Spleen (tissue), 11 donors: ENCODE measurements at regions not wholly inside any gene's neighbourhood (a gene's known extent, or its start where the extent isn't known, plus 50 kb on each side); places are given as distances from the start of the nearest gene placed in this dataset.
"Not testable (repeated sequence)": the region's sequence is repeated elsewhere in the genome, so short reads cannot be mapped to it uniquely, and the experiment has no call there.

Experiments used
- DNase-seq: peaks from one replicate; pipeline ENCODE4 v3.0.0-alpha.2; 2020
- H3K27ac ChIP-seq, 8 donors: fragments of 200-600 bp; sonication (generic) in 7 of 8; 1 replicate in 4 of 8; 2 replicates in 4 of 8; pipeline versions ENCODE4 v1.5.0 to v1.8.0; 2016 to 2021; ENCODE audit warnings: inconsistent platforms in 4 of 8, mild to moderate bottlenecking in 4 of 8, moderate library complexity in 1 of 8
- H3K27me3 ChIP-seq, 7 donors: fragments of 200-600 bp; sonication (generic) in 6 of 7; replicated peaks in 1 of 7; 1 replicate in 4 of 7; 2 replicates in 3 of 7; pipeline versions ENCODE4 v1.5.0 to v1.8.0; 2016 to 2021; ENCODE audit warnings: inconsistent platforms in 3 of 7, mild to moderate bottlenecking in 1 of 7
- H3K36me3 ChIP-seq, 6 donors: fragments of 200-600 bp; sonication (generic) in 5 of 6; 1 replicate in 4 of 6; 2 replicates in 2 of 6; pipeline versions ENCODE4 v1.5.0 to v1.8.0; 2016 to 2021; ENCODE audit warnings: inconsistent platforms in 2 of 6
- H3K4me1 ChIP-seq, 6 donors: fragments of 200-600 bp; sonication (generic) in 5 of 6; 1 replicate in 3 of 6; 2 replicates in 3 of 6; pipeline versions ENCODE4 v1.5.0 to v1.8.0; 2016 to 2021; ENCODE audit warnings: inconsistent platforms in 3 of 6
- H3K4me3 ChIP-seq, 8 donors: fragments of 200-600 bp; sonication (generic) in 7 of 8; 1 replicate in 4 of 8; 2 replicates in 4 of 8; pipeline versions ENCODE4 v1.5.0 to v1.8.0; 2016 to 2021; ENCODE audit warnings: inconsistent platforms in 4 of 8, mild to moderate bottlenecking in 4 of 8, moderate library complexity in 2 of 8
- H3K9me3 ChIP-seq, 8 donors: fragments of 200-600 bp; sonication (generic) in 7 of 8; 1 replicate in 4 of 8; 2 replicates in 4 of 8; pipeline versions ENCODE4 v1.5.0 to v1.8.0; 2016 to 2021; ENCODE audit warnings: inconsistent platforms in 4 of 8
- WGBS, 5 donors: extraction: QIAGEN DNeasy Blood & Tissue Kit in 3 of 5; methylation state at CpG; one replicate each; pipeline versions ENCODE4 v1.1.5 to v1.1.7; 2013 to 2018; 5-methylcytosine and 5-hydroxymethylcytosine counted together
- intact Hi-C: fragments of 100-400 bp; cut with DNase I; formaldehyde crosslinking; loops from one replicate; pipeline ENCODE4 v1.15.0; 2023; ENCODE audit warnings: low total_unique reads
- donor health status: healthy with polysubstance abuse.
- donor health status: DM: no; HTN: no; CAD: no; lungs with moderate emphysema.
- donor health status: DM: no; HTN: no; CAD: no.
- donor health status: Bipolar disorder and iron deficiency.
- donor health status: healthy.
- donor health status: DM: no; HTN: no; CAD: no.
- donor health status: DM: yes; HTN: yes; CAD: no.

- H3K9me3 ChIP-seq, intact Hi-C loops, H3K4me1 ChIP-seq, H3K27me3 ChIP-seq, H3K4me3 ChIP-seq, DNase-seq, H3K36me3 ChIP-seq, H3K27ac ChIP-seq: not testable (repeated sequence)
- 79 to 92% (median 84%) methylated on average over 3 of the region's 3 CpGs for WGBS, 5 donors
These were observed 257.2 kb upstream of the ZNF337 start for GRCh38 chr20:25953876-25954275.

- H3K36me3 ChIP-seq, H3K9me3 ChIP-seq, H3K4me3 ChIP-seq, H3K27ac ChIP-seq, DNase-seq, H3K27me3 ChIP-seq, H3K4me1 ChIP-seq, intact Hi-C loops: not testable (repeated sequence)
- 84 to 100% (median 91%) methylated on average over 1 to 2 of the region's 2 CpGs for WGBS, 5 donors
These were observed 238.6 kb upstream of the ZNF337 start for GRCh38 chr20:25935230-25935629.

- H3K27me3 ChIP-seq, H3K27ac ChIP-seq, H3K9me3 ChIP-seq, DNase-seq, H3K36me3 ChIP-seq, H3K4me1 ChIP-seq, intact Hi-C loops, H3K4me3 ChIP-seq: not testable (repeated sequence)
- 47 to 57% (median 56%) methylated on average over 5 of the region's 5 CpGs for WGBS, 5 donors
These were observed 236.2 kb upstream of the ZNF337 start for GRCh38 chr20:25932806-25933205.

GRCh38 chr20:25932170-25932569 is 235.5 kb upstream of the ZNF337 start:
- H3K27ac ChIP-seq, intact Hi-C loops, H3K27me3 ChIP-seq, DNase-seq, H3K4me1 ChIP-seq, H3K4me3 ChIP-seq, H3K36me3 ChIP-seq, H3K9me3 ChIP-seq: not testable (repeated sequence)
- WGBS, 5 donors: 48 to 80% (median 64%) methylated on average over 2 of the region's 2 CpGs

GRCh38 chr20:25902321-25902720 is 205.7 kb upstream of the ZNF337 start:
- H3K4me3 ChIP-seq, H3K4me1 ChIP-seq, intact Hi-C loops, H3K27me3 ChIP-seq, H3K27ac ChIP-seq, H3K36me3 ChIP-seq, H3K9me3 ChIP-seq, DNase-seq: not testable (repeated sequence)

- H3K27ac ChIP-seq, H3K4me3 ChIP-seq, H3K27me3 ChIP-seq, DNase-seq, intact Hi-C loops, H3K9me3 ChIP-seq, H3K36me3 ChIP-seq, H3K4me1 ChIP-seq: not testable (repeated sequence)
- 71 to 80% (median 73%) methylated on average over 2 to 5 of the region's 5 CpGs for WGBS, 5 donors
These were observed 202.0 kb upstream of the ZNF337 start for GRCh38 chr20:25898663-25899062.

GRCh38 chr20:25879096-25879495 is 182.4 kb upstream of the ZNF337 start:
- DNase-seq, H3K9me3 ChIP-seq, H3K27ac ChIP-seq, intact Hi-C loops, H3K36me3 ChIP-seq, H3K4me3 ChIP-seq, H3K27me3 ChIP-seq, H3K4me1 ChIP-seq: not testable (repeated sequence)
- 92 to 97% (median 96%) methylated on average over 2 of the region's 2 CpGs for WGBS, 5 donors

- WGBS, 5 donors: 27 to 55% (median 34%) methylated on average over 14 to 17 of the region's 17 CpGs
- not testable (repeated sequence) for DNase-seq
These were observed 172.0 kb upstream of the ZNF337 start for GRCh38 chr20:25868650-25868979.

More at GRCh38 chr20:25868650-25868979, 172.0 kb upstream of the ZNF337 start:
- Histone ChIP-seq H3K27me3 (peaks cover 0 to 59% (median 8%) of the 10 kb centered on the region in 7 donors), H3K4me1 (peaks cover 0 to 45% (median 23%) of the 10 kb centered on the region in 6 donors), H3K4me3 (peak overlapping the region in 6 of 8 donors; percentile 7 to 68 (median 34))
- intact Hi-C loops, H3K27ac ChIP-seq, H3K9me3 ChIP-seq, H3K36me3 ChIP-seq: not testable (repeated sequence)
